HepG2 (cell line): ENCODE measurements at regions not wholly inside any gene's neighbourhood (a gene's known extent, or its start where the extent isn't known, plus 50 kb on each side); places are given as distances from the start of the nearest gene placed in this dataset.

Experiments
- ARNT ChIP-seq: fragments of 450-650 bp; IDR thresholded peaks from 2 replicates; pipeline ENCODE4 v1.6.1; 2017
- CAMTA2 ChIP-seq: sonication (generic); formaldehyde crosslinking; IDR thresholded peaks from 2 replicates; pipeline ENCODE4 v1.4.0; 2020; ENCODE audit warnings: mild to moderate bottlenecking, missing genetic modification reagents, borderline replicate concordance
- CCDC6 ChIP-seq: sonication (generic); formaldehyde crosslinking; IDR thresholded peaks from 2 replicates; pipeline ENCODE4 v1.8.1; 2022; ENCODE audit warnings: mild to moderate bottlenecking, missing genetic modification reagents, moderate library complexity
- FLYWCH1 ChIP-seq: sonication (generic); formaldehyde crosslinking; IDR thresholded peaks from 2 replicates; pipeline ENCODE4 v1.8.1; 2023; ENCODE audit warnings: mild to moderate bottlenecking, missing genetic modification reagents
- HOXD1 ChIP-seq: sonication (generic); formaldehyde crosslinking; IDR thresholded peaks from 2 replicates; pipeline ENCODE4 v1.5.0; 2020; ENCODE audit warnings: missing genetic modification reagents
- MAFF ChIP-seq: IDR thresholded peaks from 2 replicates; pipeline ENCODE4 v1.6.1; 2011; ENCODE audit warnings: low read depth, low read length, improper control_type of control experiment
- MBNL3 ChIP-seq: fragments of 250-450 bp; sonication (Bioruptor Pico); conservative IDR thresholded peaks from 2 replicates; pipeline ENCODE4 v1.8.0; 2022; ENCODE audit warnings: mild to moderate bottlenecking, inconsistent platforms
- NRL ChIP-seq: sonication (generic); formaldehyde crosslinking; IDR thresholded peaks from 2 replicates; pipeline ENCODE4 v1.5.0; 2020; ENCODE audit warnings: missing genetic modification reagents, mild to moderate bottlenecking, moderate library complexity, borderline replicate concordance
- PHF8 ChIP-seq: sonication (generic); formaldehyde crosslinking; IDR thresholded peaks from 2 replicates; pipeline ENCODE4 v1.5.0; 2020; ENCODE audit warnings: missing genetic modification reagents
- PITX1 ChIP-seq: sonication (generic); formaldehyde crosslinking; IDR thresholded peaks from 2 replicates; pipeline ENCODE4 v1.5.1; 2020; ENCODE audit warnings: mild to moderate bottlenecking, missing genetic modification reagents
- SOX6 ChIP-seq, 2 experiments: fragments of 450-650 bp in 1 of 2; sonication (generic) in 1 of 2; formaldehyde crosslinking in 1 of 2; IDR thresholded peaks; 2 replicates each; pipeline versions ENCODE4 v1.4.0 to v1.6.1; 2017 to 2020; ENCODE audit warnings: antibody characterized with exemption in 1 of 2, mild to moderate bottlenecking in 1 of 2, missing genetic modification reagents in 1 of 2
- TBL1XR1 ChIP-seq: fragments of 150-350 bp; IDR thresholded peaks from 2 replicates; pipeline ENCODE4 v1.6.1; 2014; ENCODE audit warnings: borderline replicate concordance, low read length; ENCODE audit not compliant: partially characterized antibody
- TBX2 ChIP-seq: sonication (generic); formaldehyde crosslinking; IDR thresholded peaks from 2 replicates; pipeline ENCODE4 v1.5.0; 2020; ENCODE audit warnings: missing genetic modification reagents, mild to moderate bottlenecking, borderline replicate concordance
- ZFP62 ChIP-seq: sonication (generic); formaldehyde crosslinking; IDR thresholded peaks from 2 replicates; pipeline ENCODE4 v1.4.0; 2020; ENCODE audit warnings: missing genetic modification reagents
- ZNF235 ChIP-seq: sonication (generic); formaldehyde crosslinking; IDR thresholded peaks from 2 replicates; pipeline ENCODE4 v1.8.1; 2023; ENCODE audit warnings: mild to moderate bottlenecking, missing genetic modification reagents, borderline replicate concordance
- ZNF256 ChIP-seq: sonication (generic); formaldehyde crosslinking; conservative IDR thresholded peaks from 2 replicates; pipeline ENCODE4 v1.4.0; 2020; ENCODE audit warnings: missing genetic modification reagents
- ZNF382 ChIP-seq: sonication (generic); formaldehyde crosslinking; IDR thresholded peaks from 2 replicates; pipeline ENCODE4 v1.5.0; 2020; ENCODE audit warnings: missing genetic modification reagents, mild to moderate bottlenecking, borderline replicate concordance
- ZNF441 ChIP-seq: sonication (generic); formaldehyde crosslinking; IDR thresholded peaks from 2 replicates; pipeline ENCODE4 v1.7.0; 2021; ENCODE audit warnings: missing genetic modification reagents, borderline replicate concordance
- ZNF879 ChIP-seq: sonication (generic); formaldehyde crosslinking; IDR thresholded peaks from 2 replicates; pipeline ENCODE4 v1.8.1; 2023; ENCODE audit warnings: missing genetic modification reagents
- TF ChIP-seq, protein P1 (sequence below): sonication (generic); formaldehyde crosslinking; IDR thresholded peaks from 2 replicates; pipeline ENCODE4 v1.4.0; 2020; ENCODE audit warnings: low read depth, mild to moderate bottlenecking, missing genetic modification reagents
- TF ChIP-seq, protein P2 (sequence below): sonication (generic); formaldehyde crosslinking; conservative IDR thresholded peaks from 2 replicates; pipeline ENCODE4 v1.4.0; 2020; ENCODE audit warnings: missing genetic modification reagents
- TF ChIP-seq, protein P3 (sequence below): sonication (generic); formaldehyde crosslinking; conservative IDR thresholded peaks from 2 replicates; pipeline ENCODE4 v1.4.0; 2020; ENCODE audit warnings: missing genetic modification reagents
- TF ChIP-seq, protein P4 (sequence below): sonication (generic); formaldehyde crosslinking; IDR thresholded peaks from 2 replicates; pipeline ENCODE4 v1.5.0; 2020; ENCODE audit warnings: missing genetic modification reagents
- TF ChIP-seq, protein P5 (sequence below): IDR thresholded peaks from 2 replicates; pipeline ENCODE4 v1.6.1; 2016; ENCODE audit warnings: missing biosample characterization, missing genetic modification reagents, low read depth

DNA sequence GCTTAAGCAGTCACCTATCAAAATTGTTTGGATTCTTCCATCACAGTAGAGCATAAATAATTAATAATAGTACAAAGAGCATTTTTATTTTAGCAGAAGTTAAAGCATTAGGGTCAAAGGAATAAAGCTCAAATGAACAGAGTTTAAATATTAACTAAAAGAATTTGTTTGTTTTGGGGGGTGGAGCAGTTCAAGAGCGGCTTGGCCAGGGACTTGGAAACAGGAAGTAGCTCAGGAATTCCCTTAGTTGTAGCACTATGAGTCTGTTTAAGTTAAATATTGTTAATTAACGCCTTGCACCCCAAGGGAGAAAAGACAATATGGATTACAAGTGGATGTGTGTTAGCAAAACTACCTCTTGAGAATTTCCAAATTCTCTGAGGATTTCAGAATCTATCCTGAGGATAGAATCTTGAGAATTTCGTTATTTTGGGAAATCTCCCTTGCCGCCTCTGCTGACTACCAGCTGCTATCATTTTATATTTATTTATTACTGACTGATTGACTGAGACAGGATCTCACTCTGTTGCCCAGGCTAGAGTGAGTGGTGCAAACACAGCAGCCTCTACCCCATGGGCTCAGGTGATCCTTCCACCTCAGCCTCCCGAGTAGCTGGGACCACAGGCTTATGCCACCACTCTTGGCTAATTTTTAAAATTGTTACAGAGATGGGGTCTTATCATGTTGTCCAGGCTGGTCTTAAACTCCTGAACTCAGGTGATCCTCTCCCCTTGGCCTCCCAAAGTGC, 96.7 kb upstream of the CHD1 start (continued):
- no peak for TF ChIP-seq SOX6 (IDR thresholded peaks at IDR 0.05)
- TF ChIP-seq SOX6 (CRISPR knock-in tag; IDR thresholded peaks at IDR 0.05): peak; percentile 27; the same call in 1 of the 2 replicates
- no peak for TF ChIP-seq CAMTA2
- TF ChIP-seq, protein P1, sequence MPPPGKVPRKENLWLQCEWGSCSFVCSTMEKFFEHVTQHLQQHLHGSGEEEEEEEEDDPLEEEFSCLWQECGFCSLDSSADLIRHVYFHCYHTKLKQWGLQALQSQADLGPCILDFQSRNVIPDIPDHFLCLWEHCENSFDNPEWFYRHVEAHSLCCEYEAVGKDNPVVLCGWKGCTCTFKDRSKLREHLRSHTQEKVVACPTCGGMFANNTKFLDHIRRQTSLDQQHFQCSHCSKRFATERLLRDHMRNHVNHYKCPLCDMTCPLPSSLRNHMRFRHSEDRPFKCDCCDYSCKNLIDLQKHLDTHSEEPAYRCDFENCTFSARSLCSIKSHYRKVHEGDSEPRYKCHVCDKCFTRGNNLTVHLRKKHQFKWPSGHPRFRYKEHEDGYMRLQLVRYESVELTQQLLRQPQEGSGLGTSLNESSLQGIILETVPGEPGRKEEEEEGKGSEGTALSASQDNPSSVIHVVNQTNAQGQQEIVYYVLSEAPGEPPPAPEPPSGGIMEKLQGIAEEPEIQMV (CRISPR knock-in tag): no peak
- TF ChIP-seq PHF8: no peak
- no peak for TF ChIP-seq ARNT
- no peak for TF ChIP-seq ZNF441 (CRISPR knock-in tag)
- TF ChIP-seq, protein P2, sequence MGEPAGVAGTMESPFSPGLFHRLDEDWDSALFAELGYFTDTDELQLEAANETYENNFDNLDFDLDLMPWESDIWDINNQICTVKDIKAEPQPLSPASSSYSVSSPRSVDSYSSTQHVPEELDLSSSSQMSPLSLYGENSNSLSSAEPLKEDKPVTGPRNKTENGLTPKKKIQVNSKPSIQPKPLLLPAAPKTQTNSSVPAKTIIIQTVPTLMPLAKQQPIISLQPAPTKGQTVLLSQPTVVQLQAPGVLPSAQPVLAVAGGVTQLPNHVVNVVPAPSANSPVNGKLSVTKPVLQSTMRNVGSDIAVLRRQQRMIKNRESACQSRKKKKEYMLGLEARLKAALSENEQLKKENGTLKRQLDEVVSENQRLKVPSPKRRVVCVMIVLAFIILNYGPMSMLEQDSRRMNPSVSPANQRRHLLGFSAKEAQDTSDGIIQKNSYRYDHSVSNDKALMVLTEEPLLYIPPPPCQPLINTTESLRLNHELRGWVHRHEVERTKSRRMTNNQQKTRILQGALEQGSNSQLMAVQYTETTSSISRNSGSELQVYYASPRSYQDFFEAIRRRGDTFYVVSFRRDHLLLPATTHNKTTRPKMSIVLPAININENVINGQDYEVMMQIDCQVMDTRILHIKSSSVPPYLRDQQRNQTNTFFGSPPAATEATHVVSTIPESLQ (CRISPR knock-in tag): no peak
- no peak for TF ChIP-seq MBNL3
- no peak for TF ChIP-seq FLYWCH1 (CRISPR knock-in tag)
- TF ChIP-seq, protein P3, sequence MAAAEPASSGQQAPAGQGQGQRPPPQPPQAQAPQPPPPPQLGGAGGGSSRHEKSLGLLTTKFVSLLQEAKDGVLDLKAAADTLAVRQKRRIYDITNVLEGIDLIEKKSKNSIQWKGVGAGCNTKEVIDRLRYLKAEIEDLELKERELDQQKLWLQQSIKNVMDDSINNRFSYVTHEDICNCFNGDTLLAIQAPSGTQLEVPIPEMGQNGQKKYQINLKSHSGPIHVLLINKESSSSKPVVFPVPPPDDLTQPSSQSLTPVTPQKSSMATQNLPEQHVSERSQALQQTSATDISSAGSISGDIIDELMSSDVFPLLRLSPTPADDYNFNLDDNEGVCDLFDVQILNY: no peak
- TF ChIP-seq ZFP62 (CRISPR knock-in tag): no peak
- no peak for TF ChIP-seq CCDC6 (CRISPR knock-in tag)
- TF ChIP-seq MAFF: no peak
- TF ChIP-seq TBX2 (CRISPR knock-in tag): peak; percentile 67; the same call in 1 of the 2 replicates
- no peak for TF ChIP-seq NRL (CRISPR knock-in tag)
- TF ChIP-seq ZNF256 (CRISPR knock-in tag): no peak
- TF ChIP-seq, protein P4, sequence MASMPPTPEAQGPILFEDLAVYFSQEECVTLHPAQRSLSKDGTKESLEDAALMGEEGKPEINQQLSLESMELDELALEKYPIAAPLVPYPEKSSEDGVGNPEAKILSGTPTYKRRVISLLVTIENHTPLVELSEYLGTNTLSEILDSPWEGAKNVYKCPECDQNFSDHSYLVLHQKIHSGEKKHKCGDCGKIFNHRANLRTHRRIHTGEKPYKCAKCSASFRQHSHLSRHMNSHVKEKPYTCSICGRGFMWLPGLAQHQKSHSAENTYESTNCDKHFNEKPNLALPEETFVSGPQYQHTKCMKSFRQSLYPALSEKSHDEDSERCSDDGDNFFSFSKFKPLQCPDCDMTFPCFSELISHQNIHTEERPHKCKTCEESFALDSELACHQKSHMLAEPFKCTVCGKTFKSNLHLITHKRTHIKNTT (CRISPR knock-in tag): no peak
- no peak for TF ChIP-seq TBL1XR1
- TF ChIP-seq PITX1 (CRISPR knock-in tag): no peak
- TF ChIP-seq ZNF235 (CRISPR knock-in tag): no peak
- TF ChIP-seq ZNF382 (CRISPR knock-in tag): no peak
- no peak for TF ChIP-seq HOXD1 (CRISPR knock-in tag)
- TF ChIP-seq, protein P5, sequence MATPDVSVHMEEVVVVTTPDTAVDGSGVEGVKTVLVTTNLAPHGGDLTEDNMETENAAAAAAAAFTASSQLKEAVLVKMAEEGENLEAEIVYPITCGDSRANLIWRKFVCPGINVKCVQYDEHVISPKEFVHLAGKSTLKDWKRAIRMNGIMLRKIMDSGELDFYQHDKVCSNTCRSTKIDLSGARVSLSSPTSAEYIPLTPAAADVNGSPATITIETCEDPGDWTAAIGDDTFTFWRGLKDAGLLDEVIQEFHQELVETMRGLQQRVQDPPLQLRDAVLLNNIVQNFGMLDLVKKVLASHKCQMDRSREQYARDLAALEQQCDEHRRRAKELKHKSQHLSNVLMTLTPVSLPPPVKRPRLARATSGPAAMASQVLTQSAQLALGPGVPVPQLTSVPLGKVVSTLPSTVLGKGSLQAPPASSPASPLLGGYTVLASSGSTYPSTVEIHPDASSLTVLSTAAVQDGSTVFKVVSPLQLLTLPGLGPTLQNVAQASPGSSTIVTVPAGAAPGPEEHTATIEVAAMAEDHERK: no peak
- TF ChIP-seq ZNF879 (CRISPR knock-in tag): no peak
